Inflammatory macrophage treated with lipopolysaccharide for 4 hours (primary cell): ENCODE measurements at regions not wholly inside any gene's neighbourhood (a gene's known extent, or its start where the extent isn't known, plus 50 kb on each side); places are given as distances from the start of the nearest gene placed in this dataset.

Source experiments
- DNase-seq: peaks from one replicate; pipeline ENCODE4 v3.0.0-alpha.2; 2020

DNA sequence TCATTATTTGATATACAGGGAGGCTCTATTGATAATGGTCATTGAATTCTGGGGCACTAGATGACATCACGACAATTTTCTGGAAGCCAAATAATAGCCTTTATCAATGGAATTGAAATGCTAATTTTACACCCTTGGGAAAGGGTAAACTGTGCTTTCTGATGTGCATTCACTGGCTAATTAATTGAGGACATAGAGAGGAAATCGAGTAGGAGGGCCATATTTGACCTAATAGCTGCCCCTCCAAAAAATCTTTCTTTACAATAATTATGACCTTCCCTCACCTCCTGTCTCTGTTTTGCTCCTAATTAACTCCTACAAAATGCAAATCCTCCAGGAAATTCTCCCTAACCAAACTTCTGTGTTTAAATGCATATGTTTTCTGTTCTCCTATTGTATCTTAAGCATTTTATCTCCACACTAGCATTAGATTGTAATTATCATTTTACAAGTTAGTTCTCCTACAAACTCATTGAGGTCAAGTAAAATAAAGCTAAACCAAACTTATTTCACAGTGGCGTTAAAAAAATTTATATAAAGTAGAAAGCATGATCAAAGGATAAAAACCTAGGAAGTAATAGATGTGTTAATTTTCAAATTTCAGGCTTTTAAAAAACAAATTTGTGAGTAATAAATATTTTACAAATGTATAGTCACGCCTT lies 1414.0 kb upstream of the AGA start:
- DNase-seq, result no peak

DNA sequence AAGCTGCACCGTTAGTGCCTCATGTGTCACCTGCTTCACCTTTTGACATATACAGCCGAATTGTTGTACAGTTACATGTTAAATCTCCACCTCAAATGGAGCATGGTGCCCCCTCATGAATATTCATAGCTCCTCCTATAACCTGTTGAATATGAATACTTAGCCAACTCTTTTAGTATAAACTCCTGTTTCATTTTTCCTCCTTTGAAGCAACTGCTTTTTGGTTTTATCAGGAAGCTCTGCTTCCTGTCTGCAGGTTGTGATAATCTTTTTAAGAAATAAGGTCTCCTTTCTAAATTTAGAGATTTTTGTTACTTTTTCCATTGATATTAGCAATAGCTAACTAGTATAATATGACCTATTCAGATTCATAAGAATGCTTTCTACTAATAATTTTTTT lies 1429.2 kb upstream of the AGA start:
- no peak for DNase-seq

DNA sequence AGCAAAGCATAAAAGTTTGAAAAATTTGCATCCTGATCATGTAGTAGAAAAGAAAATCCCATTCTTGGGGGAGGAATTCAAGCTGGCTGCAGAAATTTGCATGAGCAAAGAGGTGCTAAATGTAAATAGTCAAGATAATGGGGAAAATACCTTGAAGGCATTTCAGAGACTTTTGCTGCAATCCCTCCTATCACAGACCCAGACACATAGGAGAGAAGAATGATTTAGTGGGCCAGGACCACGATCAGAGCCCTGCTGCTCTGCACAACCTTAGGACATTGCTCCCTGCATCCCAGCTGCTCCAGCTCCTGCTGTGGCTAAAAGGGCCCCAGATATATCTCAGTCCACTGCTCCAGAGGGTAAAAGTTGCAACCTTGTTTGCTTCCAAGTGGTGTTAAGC lies 1439.7 kb upstream of the AGA start:
- DNase-seq, result no peak

DNA sequence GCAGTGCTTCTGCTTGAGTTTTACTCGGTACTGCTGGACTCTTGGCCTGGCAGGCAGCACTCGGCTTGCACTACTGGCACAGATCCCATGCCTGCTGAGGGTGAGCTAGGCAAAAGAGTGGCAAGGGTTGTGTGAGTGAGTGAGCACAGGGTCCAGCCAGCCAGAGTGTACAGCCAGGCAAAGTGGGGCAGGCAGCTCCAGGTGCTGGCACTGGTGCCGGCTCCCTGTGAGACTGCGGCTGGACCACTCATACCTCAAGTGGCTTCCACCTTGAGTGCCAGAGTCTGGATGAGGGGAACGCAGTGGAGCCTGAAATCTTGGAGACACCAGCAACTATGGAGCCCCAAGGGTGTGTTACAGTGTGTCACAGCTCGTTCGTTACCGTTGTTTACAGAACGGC lies 1451.9 kb upstream of the AGA start:
- no peak for DNase-seq

DNA sequence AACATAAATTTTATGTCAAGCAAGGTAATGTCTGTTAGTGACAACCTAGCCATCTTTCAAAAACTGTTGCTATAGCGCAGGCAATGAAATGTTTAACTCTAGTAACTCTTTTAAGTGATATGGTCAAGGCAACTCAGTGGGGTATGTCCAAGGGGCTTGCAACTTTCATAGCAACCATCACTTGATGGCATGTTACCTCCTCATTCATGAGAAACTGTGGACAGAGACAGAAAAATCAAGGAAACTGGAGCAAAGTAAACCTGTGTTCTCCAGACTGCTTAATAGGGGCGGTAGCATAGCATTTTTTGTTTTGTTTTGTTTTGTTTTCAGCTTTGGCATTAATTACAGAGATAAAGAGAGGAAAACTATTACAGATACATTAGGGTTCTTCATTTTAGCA lies 1456.8 kb upstream of the AGA start:
- DNase-seq, result no peak

DNA sequence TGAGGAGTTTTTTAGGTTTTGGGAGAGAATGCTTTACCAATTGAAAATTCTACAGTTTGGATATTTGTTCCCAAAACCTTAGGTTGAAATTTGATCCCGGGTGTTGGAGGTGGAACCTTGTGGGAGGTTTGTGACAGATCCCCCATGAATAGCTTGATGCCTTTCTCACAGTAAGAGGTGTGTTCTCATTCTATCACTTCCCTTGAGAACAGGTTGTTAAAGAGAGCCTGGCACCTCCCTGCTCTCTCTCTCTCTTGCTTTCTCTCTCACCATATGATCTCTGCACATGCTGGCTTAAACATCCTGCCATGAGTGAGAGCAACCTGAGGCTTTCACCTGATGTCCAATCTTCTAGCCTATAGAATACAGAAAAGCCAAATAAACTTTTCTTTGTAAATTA lies 1475.5 kb upstream of the AGA start:
- DNase-seq, result no peak

DNA sequence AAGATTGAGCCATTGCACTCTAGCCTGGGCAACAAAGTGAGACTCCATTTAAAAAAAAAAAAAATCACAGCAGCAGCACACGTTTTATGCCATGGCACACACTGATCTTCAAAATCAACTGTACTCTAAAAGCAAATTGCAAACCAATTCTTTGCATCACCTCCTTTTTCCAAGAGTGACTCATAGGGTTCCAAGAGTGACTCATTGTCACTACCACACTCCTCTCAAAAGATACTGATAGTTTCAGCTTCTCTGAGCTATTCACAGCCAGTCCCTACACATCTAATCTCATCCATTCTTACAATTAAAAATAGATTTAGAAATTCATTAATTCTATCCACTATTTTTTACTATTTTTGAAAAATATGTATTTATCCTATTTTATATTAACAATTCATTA lies 1494.9 kb upstream of the AGA start:
- no peak for DNase-seq

DNA sequence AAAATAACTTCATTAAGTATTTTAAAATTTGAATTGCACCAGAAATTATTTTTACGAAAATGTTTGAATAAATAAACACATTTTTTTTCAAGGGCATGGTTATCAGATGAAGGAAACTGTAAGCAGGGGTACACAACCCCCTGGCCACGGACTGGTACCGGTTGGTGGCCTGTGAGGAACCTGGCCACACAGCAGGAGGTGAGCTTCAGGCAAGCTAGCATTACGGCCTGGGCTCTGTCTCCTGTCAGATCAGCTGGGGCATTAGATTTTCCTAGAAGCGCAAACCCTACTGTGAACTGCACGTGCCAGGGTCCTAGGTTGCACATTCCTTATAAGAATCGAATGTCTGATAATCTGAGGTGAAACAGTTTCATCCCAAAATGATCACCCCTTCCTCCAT lies 1499.7 kb upstream of the AGA start:
- no peak for DNase-seq

DNA sequence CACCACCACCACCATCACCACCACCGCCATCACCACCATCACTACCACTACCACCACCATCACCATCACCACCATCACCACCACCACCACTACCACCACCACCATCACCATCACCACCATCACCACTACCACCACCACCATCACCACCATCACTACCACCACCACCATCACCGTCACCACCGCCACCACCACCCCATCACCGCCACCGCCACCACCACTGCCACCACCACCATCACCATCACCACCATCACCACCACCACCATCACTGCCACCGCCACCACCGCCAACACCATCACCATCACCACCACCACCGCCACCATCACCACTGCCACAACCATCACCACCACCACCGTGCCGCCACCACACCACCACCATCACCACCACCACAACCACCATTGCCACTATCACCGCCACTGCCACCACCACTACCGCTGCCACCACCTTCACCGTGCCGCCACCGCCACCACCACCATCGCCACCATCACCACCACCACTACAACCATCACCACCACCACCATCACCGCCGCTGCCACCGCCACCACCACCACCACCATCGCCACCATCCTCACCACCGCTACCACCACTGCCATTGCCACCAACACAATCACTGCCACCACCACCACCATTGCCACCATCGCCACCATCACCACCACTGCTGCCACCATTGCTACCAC lies 1511.3 kb upstream of the AGA start:
- DNase-seq, result no peak

DNA sequence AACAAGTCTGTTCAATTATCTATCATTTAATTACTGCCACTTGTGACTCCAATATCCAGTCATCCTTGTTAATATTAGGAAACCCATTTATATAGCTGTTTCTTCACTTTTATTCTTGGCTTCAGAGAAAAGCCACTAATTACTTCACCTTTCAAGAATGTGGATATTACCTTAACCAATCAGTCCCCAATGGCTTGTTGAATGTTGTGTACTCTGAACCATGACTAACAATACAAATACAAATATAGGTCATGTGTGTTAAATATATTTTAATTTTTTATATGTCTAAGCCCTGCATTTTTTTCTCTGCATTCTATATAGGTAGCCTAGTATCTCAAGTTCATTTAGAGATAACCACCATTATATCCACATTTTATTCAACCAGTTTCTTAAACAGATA lies 1513.4 kb upstream of the AGA start:
- no peak for DNase-seq

DNA sequence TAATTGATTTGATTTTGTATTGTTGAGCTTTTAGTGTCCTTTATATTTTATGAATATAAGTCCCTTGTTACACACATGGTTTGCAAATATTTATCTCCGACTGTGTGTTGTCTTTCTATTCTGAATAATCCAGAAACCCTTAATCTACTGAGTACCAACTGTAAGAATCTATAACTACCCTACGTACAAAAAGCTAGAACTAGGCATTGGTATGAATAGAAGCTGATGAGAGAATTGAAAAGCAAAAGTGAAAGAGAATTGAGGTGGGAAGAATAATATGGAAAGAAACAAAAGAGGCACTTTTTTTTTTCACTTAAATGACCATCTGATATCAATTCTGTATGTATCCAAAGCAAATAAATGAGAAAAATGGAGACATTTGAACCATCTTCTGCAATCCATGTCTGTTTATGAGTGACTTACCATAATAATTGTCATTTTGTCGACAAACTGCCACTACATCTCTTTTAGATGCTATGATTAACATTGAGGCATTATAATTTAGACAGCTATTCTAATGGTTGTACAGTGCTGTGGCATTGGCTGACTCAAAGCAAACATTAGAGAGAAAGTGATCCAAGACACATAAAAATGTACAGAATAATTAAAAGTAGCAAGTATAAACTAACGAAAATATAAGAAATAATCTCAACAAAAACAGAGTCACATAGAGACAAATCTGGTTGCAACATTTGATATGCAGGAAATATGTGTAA lies 1516.6 kb upstream of the AGA start:
- no peak for DNase-seq

DNA sequence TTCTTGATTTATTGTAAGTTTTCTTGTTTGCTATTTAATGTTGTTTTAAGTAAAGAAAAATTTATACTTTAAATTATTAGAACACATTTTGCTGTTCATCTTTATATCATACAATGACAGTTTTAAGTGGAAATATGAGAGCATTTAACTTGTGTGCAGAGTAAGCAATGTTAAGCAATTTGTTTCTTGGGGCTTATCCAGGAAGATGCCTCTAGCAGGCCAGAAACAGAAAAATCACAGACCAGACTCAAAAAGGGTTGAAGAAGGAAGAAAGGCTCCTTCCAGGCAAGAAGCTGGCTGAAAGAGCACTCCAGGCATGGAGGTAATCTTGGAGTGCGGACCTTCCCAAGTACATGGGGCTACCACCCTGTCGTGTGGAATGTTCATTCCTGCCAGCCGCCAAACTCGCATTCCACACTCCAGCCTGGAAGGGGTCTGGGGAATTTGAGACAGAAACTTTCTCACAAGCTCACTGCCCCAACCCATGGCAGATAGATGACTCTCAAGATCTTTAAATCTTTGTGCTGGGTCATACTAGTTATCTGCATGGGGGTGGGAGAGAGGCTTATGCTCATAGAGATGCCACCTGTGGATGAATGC lies 1521.3 kb upstream of the AGA start:
- no peak for DNase-seq

DNA sequence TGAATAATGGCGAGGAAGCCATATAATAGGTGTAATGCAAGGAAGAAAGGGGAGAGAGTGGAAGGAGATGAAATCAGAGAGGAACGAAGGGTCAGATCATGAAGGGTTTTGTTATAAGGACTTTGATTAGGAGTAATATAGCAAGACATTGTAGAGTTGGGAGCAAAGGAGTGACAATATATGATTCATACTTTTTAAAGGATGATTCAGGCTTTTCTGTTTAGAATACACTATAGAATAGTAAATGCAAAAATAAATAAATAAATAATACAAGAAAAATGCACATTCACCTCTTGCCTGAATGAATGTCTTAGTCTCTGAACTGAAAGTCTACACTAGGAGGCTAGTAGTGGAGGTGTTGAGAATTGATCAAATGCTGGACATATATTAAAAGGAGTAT lies 1524.4 kb upstream of the AGA start:
- no peak for DNase-seq

DNA sequence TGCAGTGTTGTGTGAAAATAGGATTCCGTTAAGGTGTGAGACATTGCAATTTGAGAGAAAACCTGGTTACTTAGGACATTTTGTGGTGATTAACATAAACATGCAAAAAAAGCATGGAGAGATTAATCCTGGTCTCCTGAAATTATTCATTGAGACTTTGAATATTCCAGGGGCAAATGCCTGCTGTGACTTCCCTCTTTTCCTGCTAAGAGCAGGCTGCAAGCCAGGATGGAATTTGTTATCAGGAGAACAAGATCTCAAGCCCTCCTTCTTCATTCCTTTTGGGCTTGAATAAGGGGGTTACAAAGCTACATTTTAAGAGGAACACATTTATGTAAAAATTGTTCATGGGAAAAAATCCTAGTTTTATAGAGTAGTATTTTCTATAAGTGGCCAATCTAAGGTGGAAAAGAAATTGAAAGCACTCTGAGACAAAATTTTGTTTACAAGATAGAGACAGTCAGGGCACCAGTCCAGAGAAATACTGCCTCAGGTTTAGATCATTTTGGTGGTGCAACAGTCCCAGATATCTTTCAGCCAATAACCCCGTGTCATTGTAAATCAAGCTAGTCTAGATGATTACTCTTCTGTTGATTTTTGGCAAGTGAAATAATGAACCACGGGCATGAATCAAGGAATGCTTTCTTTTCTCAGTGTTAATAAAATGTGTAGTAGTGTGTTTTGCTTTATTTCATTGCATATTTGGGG lies 1528.3 kb upstream of the AGA start:
- no peak for DNase-seq

DNA sequence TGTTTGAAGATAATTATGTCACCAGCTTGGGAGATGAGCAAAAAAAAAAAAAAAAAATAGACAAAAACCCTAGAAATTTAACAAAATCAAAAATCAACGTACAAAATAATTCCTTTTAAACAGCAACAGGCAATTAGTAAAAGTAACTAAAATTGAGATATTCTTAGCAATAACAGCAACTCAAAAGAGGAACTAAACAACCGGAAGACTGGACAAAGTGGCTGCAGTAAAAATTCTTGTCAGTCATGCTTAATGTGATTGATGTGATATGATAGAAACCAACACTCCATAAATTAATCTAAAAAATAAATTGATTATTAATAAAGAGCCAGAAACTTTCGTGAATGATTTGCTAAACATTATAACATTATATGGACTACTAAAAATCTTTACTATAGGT lies 1534.6 kb upstream of the AGA start:
- DNase-seq, result no peak

DNA sequence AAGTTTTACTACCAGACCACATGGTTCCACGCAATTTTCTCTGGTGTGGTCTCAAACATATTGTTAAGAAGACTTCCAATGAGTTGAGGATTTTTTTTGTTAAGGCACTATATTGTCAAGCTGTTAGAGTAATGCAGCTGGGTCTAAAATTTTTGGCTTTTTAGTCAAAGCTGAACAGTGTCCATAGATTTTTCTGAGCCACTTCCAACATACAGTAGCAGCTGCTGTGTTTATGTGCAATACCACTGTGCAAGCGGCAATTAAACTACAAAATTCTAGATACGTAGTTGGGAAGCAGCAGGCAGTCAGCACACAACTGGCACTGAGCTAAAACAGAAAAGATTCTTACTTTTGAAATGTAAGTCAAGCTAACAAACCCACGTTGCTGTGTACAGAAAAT lies 1551.1 kb upstream of the AGA start:
- DNase-seq, result no peak

DNA sequence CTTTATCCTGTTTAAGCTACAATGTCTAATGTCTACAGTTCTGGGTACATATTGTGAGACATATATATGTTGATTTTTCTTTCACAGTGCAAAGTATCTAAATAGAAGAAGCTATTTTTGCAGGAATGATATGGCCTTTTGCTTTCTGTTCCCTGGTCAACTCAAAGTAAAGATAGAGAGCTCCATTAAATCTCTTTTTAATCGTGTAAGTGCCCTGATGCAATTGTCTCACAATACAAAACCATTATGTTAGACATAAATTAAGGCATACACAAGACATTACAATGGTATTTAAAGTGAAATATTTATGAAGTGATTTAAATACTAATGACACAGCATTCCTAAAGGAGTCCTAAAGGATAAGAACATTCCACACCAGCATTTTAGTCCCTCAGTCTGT lies 1559.7 kb upstream of the AGA start:
- no peak for DNase-seq

DNA sequence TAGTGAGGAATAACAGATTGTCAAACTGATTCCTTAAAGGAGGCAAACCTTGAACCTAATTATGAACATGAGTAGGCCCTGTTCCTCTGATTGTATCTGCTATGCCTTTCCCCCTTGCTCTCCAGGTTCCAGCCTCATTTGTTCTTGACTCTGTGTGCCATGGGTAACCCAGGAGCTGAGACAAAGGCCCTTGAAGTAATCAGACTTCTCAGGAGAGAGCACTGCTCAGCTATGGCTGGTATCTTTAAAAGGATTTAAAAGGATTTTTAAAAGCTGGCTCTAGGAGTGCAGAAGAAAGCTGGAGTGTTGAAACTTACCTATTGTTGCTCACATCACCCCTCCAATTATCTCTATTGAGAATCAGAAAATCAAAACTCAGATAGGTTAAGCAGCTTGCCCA lies 1565.5 kb upstream of the AGA start:
- no peak for DNase-seq

DNA sequence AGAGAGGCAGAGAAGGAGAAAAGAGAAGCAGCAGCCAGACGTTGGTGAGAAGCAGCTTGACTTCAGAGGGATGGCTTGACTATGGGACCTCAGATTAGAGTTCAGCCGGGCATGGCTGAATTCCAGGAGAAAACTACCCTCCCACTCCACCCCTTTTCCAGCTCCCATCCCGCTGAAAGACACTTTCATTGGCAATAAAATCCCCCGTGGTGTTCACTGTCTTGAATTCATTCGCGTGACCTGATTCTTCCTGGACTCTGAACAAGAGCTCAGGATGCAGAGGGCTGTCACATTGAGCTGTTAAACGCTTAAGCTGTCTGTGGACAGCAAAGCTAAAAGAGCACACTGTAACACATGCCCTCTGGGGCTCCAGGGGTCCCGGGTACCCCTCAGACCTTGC lies 1575.3 kb upstream of the AGA start:
- no peak for DNase-seq

DNA sequence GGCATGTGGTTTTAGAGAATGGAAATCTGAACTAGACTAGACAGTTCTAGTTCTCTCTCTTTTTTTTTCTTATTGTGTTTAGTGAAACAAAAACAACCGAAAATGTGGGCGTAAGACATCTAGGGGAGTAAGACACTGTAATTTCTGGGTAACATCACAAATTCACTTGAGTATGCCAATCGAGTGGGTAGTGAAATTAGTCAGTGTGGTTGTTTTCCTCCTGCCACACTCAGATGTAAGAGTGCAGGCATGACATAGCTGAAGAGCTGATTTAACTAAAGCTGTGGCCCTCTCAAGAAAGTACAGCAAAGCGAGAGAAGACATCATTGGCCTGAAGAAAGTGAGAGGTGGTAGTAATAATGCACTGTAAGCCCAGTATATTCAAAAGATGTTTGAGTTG lies 1585.3 kb upstream of the AGA start:
- no peak for DNase-seq

DNA sequence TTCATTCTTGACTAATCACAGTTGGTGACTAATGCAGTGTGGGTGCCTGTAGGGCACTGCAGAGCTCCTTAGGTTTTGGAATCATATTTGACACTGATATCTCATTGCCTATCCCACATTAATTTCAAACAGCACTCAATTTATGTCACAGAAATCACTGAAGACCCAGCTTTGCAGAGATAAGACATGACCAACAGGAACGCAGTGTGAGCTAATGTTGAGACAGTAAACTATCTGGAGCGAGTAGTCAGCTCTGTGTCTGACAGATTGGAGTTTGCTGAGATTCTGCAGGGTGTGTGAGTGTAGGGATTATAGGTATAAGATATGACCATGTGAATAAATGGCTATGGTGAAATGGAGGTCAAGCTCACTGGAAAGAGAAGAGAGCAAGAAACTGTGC lies 1586.1 kb upstream of the AGA start:
- DNase-seq, result no peak

DNA sequence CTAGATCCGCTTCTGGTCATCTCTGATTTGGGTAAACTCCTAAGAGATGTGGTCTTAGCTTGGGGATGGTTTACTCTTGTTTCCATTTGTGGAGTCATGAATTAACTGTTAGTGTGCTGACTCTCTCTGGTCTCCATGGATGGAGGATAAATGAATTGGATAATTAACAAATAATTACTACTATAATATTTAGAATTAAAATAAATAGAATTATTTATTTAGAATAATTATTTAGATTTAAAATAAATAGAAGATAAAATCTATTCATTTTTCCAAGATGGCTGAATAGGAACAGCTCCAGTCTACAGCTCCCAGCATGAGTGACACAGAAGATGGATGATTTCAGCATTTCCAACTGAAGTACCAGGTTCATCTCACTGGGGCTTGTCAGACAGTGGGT lies 1587.4 kb upstream of the AGA start:
- DNase-seq, result no peak

DNA sequence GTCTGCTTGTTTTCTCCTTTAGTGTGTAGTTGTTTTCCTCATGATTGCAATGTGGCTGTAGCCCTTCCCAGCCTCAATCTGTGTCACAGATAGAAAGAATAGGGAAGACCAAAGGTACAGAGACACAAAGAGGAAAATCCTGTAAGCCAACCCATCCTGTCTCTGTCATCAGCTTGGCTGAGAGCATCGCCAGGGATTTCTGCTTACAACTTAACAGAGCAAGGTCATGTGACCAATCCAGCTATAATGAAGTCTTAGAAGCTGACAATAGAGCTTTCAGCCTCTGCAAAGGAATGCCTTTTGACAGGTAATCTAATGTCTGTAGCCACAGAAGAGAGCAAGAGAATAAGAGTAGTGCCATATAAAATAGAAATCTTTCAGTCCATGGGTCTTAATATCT lies 1598.0 kb upstream of the AGA start:
- DNase-seq, result no peak
